NCI-H1092 treated with DMSO at 0.1 percent for 48 hours (cell line): ENCODE measurements at regions not wholly inside any gene's neighbourhood (a gene's known extent, or its start where the extent isn't known, plus 50 kb on each side); places are given as distances from the start of the nearest gene placed in this dataset.

Source experiments
- DNase-seq: peaks from one replicate; lab custom pipeline; 2025; lab: John Stamatoyannopoulos, UW

GRCh38 chr15:70505936-70506912 is 257.1 kb downstream of the UACA start:
- DNase-seq = no peak

- no peak for DNase-seq
Measured at GRCh38 chr15:70505411-70505919, 257.9 kb downstream of the UACA start.

- no peak for DNase-seq
Measured at GRCh38 chr15:70504988-70505387, 258.4 kb downstream of the UACA start.

GRCh38 chr15:70504299-70504951 is 258.9 kb downstream of the UACA start:
- no peak for DNase-seq

- no peak for DNase-seq
Measured at GRCh38 chr15:70503798-70504298, 259.5 kb downstream of the UACA start.

- no peak for DNase-seq
Measured at GRCh38 chr15:70503073-70503745, 260.1 kb downstream of the UACA start.

GRCh38 chr15:70502529-70502928 is 260.8 kb downstream of the UACA start:
- no peak for DNase-seq

GRCh38 chr15:70501849-70502248 is 261.5 kb downstream of the UACA start:
- DNase-seq = no peak

GRCh38 chr15:70501121-70501727 is 262.1 kb downstream of the UACA start:
- DNase-seq = no peak

- no peak for DNase-seq
Measured at GRCh38 chr15:70499791-70500190, 263.6 kb downstream of the UACA start.

GRCh38 chr15:70498096-70498626 is 265.2 kb downstream of the UACA start:
- DNase-seq = no peak

GRCh38 chr15:70497661-70498060 is 265.7 kb downstream of the UACA start:
- DNase-seq = no peak

GRCh38 chr15:70495991-70496599 is 267.3 kb downstream of the UACA start:
- DNase-seq = no peak

GRCh38 chr15:70494852-70495571 is 268.3 kb downstream of the UACA start:
- DNase-seq = no peak

GRCh38 chr15:70494517-70494851 is 268.9 kb downstream of the UACA start:
- DNase-seq = no peak

GRCh38 chr15:70493787-70494516 is 269.4 kb downstream of the UACA start:
- DNase-seq = no peak

- DNase-seq = no peak
Measured at GRCh38 chr15:70493376-70493775, 270.0 kb downstream of the UACA start.

- DNase-seq = no peak
Measured at GRCh38 chr15:70492240-70493177, 270.8 kb downstream of the UACA start.

- DNase-seq = no peak
Measured at GRCh38 chr15:70491641-70492040, 271.7 kb downstream of the UACA start.
